OCI-LY1 (cell line): ENCODE measurements at regions not wholly inside any gene's neighbourhood (a gene's known extent, or its start where the extent isn't known, plus 50 kb on each side); places are given as distances from the start of the nearest gene placed in this dataset.

Source experiments
- CTCF ChIP-seq: fragments of 200-600 bp; sonication (generic), shearing (Covaris generic); IDR thresholded peaks from 2 replicates; pipeline ENCODE4 v1.5.1; 2017; ENCODE audit warnings: mild to moderate bottlenecking, antibody characterized with exemption, low read length, moderate library complexity, mixed read lengths
- EZH2 ChIP-seq: fragments of 200-600 bp; sonication (generic), shearing (Covaris generic); IDR thresholded peaks from 2 replicates; pipeline ENCODE4 v1.8.0; 2017; ENCODE audit warnings: borderline replicate concordance, mixed run types, mild to moderate bottlenecking, antibody characterized with exemption, low read length, moderate library complexity, mixed read lengths

- TF ChIP-seq CTCF: no peak
- TF ChIP-seq EZH2: no peak
Observed at GRCh38 chr11:42816471-42816870, 495.3 kb upstream of the API5 start.
